GM12875 (cell line): ENCODE measurements at regions not wholly inside any gene's neighbourhood (a gene's known extent, or its start where the extent isn't known, plus 50 kb on each side); places are given as distances from the start of the nearest gene placed in this dataset.

ENCODE experiments used
- H3K4me3 ChIP-seq: one replicate; pipeline ENCODE4 v1.5.1; 2011; ENCODE audit warnings: low read depth, low read length, control low read depth
- TF ChIP-seq, protein P1 (sequence below): IDR thresholded peaks from 2 replicates; pipeline ENCODE4 v1.5.1; 2011; ENCODE audit warnings: low read depth, mild to moderate bottlenecking, control low read depth, inconsistent platforms, low read length, moderate library complexity, borderline replicate concordance; ENCODE audit not compliant: insufficient read depth

DNA sequence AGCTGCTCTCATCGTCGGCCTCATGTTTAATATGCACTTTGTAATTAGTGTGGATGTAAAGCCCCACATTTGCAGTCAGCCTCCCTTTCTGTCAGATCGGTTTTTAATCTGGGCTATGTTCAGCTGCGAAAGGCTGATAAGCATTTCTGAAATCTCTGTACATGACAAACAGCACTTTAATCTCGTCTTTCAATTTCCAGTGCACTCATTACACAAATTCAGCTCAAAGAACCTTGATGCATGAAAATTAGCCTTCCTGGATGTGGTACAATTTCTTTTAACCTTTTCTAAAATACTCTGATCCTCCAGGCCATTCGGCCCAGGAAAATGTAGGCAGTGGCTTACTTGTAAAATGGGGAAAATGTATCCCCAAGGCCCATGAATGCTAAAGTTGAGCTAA lies 265.1 kb downstream of the RND3 start:
- TF ChIP-seq, protein P1, sequence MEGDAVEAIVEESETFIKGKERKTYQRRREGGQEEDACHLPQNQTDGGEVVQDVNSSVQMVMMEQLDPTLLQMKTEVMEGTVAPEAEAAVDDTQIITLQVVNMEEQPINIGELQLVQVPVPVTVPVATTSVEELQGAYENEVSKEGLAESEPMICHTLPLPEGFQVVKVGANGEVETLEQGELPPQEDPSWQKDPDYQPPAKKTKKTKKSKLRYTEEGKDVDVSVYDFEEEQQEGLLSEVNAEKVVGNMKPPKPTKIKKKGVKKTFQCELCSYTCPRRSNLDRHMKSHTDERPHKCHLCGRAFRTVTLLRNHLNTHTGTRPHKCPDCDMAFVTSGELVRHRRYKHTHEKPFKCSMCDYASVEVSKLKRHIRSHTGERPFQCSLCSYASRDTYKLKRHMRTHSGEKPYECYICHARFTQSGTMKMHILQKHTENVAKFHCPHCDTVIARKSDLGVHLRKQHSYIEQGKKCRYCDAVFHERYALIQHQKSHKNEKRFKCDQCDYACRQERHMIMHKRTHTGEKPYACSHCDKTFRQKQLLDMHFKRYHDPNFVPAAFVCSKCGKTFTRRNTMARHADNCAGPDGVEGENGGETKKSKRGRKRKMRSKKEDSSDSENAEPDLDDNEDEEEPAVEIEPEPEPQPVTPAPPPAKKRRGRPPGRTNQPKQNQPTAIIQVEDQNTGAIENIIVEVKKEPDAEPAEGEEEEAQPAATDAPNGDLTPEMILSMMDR: no peak
- no peak overlapping the region for H3K4me3 ChIP-seq

DNA sequence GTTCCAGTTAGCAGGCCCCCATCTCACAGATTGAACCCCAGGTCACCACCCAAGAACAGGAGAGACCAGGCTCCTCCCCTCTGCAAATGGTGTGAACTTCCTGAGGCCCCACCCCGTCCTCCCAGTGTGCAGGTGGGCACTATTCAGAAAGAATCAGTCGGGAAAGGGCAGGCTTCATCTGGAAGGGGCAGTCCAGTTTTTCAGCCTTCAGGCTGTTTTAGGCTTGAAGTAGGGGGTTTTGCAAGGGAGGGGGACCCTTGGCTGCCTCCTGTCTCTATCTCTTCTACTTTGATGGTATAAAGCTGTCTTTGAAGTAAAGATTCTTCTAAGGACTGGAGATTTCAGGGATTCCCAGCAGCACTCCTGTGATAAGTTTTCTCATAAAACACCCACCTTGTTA lies 267.6 kb downstream of the RND3 start:
- TF ChIP-seq, protein P1: no peak
- no peak overlapping the region for H3K4me3 ChIP-seq

DNA sequence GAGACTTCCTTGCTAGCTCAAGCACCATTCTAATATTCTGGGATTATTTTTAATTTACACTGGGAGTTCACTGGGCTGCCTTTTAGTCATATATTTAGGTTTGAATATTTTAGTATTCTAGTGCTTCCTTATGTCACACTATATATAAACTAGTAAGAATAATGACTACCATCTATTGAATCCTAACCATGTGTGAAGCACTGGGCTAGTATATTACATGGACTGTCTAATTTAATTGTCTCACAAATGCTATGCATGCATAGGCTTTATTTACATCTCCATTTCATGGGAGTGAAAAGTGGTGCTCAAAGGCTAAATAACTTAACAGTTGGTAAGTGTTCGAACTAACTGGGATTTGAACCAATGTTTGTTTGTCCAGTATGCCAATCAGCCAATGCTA lies 272.4 kb downstream of the RND3 start:
- TF ChIP-seq, protein P1: no peak
- no peak overlapping the region for H3K4me3 ChIP-seq

DNA sequence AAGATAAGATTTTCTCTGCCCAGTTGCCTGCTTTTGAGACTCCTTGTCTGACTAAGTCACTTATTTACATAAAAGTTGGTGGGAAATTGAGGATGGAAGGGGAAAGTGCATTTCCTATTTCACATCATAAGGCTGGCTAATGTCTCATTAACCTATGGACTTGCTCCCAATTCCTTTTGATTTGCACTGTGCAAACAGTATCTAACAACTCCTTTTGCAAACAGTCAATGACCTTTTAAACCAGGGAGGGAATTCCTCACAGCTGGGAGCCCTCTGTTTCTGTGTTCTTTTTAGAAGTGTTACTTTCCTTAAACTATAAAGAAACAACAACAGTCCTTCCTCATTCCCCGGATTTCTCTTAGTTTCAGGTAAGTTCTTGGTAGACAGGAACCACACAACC lies 272.8 kb downstream of the RND3 start:
- no peak overlapping the region for H3K4me3 ChIP-seq
- TF ChIP-seq, protein P1: no peak

DNA sequence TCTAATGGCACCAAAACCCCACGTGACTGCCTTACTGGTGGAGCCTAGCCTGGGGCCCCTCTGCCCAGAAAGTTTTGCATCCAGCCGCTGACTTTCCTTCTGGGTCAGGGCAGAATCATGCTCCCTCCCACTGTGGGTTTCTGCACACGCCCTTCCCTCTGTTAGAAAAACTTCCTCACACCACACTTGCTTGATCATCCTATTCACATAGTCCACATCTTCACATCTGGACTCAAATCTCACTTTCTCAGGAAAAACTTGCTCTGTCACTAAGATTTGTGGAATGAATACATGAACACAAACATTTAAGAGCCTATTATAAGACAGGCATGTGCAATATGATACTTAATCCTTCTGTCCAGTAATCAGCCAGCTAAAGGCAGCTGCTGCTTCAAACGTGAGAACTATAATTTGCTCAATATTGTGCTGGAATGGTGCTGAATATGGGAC lies 274.7 kb downstream of the RND3 start:
- TF ChIP-seq, protein P1: no peak

DNA sequence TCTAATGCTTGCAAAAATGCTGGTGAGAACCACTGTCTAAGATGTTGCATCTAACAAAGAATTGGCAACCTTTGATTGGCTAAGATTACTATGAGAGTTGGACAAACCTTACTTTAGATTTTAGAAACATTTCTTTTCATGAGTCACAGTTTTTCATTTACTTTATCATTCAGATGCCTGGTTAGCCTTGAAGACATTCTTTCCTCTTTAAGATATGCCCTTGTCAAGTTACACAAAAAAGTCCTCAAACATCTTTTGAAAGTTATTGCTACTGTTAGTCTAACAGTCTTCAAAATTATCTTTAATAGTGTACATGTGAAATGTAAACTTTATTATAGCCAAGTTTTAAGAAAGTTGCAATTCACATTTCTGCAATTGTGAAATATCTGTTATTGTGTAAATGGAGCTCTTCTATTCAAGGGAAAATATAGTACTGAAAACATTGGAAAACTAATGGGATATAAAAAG lies 276.3 kb downstream of the RND3 start:
- H3K4me3 ChIP-seq: no peak overlapping the region
- TF ChIP-seq, protein P1: no peak

More for the DNA sequence above, 274.7 kb downstream of the RND3 start:
- H3K4me3 ChIP-seq: no peak overlapping the region

DNA sequence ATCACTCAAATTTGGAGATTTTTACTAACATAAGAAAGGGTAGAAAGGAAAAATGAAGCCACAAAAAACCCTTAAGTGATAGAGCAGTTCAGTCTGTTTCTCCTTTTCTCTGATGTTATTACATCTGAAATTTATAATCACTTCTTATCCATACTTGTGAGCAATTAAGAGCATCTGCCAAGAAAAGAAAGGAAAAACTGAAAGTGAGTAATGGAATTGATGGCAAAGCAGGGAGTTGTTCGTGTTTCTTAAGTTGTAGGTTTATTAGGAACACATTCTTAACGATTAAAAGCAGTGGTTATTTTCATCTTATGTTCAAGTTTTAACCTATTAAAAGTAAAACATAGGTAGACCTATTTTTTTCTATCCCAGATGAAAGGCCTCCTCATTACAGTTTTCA lies 277.7 kb downstream of the RND3 start:
- TF ChIP-seq, protein P1: no peak
- no peak overlapping the region for H3K4me3 ChIP-seq
